Caco-2 (cell line): ENCODE measurements at regions not wholly inside any gene's neighbourhood (a gene's known extent, or its start where the extent isn't known, plus 50 kb on each side); places are given as distances from the start of the nearest gene placed in this dataset.

ENCODE experiments used
- BruUV-seq: library from RNA; stranded (reverse); fragments of 400-500 nt; replicated peaks from 2 replicates; lab custom pipeline; 2021; lab: Mats Ljungman, UMichigan
- CTCF ChIA-PET: fragments of 300-600 bp; sonication (Branson Sonifier 250); formaldehyde crosslinking; loops from one replicate; lab custom pipeline; 2022; ENCODE audit warnings: antibody characterized with exemption; lab: Charles Lee
- POLR2A ChIA-PET: fragments of 300-600 bp; sonication (Branson Sonifier 250); formaldehyde crosslinking; loops from one replicate; lab custom pipeline; 2022; ENCODE audit warnings: antibody characterized with exemption; lab: Charles Lee
- DNase-seq, 2 experiments: peaks; one replicate each; pipeline versions ENCODE4 v3.0.0 to v3.0.0-alpha.2; 2020 to 2022
- H3K27me3 ChIP-seq: replicated peaks from 2 replicates; pipeline ENCODE4 v1.6.0; 2011; ENCODE audit warnings: low read length; ENCODE audit not compliant: control insufficient read depth, insufficient read depth
- H3K36me3 ChIP-seq: 2 replicates; pipeline ENCODE4 v1.5.1; 2011; ENCODE audit warnings: low read length; ENCODE audit not compliant: control insufficient read depth, insufficient read depth
- H3K4me1 ChIP-seq: fragments of 250-450 bp; sonication (Bioruptor Pico); 2 replicates; pipeline ENCODE4 v1.5.1; 2020; ENCODE audit warnings: mild to moderate bottlenecking
- H3K4me3 ChIP-seq: 2 replicates; pipeline ENCODE4 v1.5.1; 2011; ENCODE audit warnings: low read depth, mild to moderate bottlenecking, control low read depth, low read length
- H3K9me3 ChIP-seq: fragments of 250-450 bp; sonication (Bioruptor Pico); 2 replicates; pipeline ENCODE4 v1.5.1; 2020; ENCODE audit warnings: mild to moderate bottlenecking, moderate library complexity
- H3K27ac Mint-ChIP-seq: one replicate; pipeline ENCODE4 v1.8.0; 2022; ENCODE audit warnings: mixed read lengths; ENCODE audit not compliant: unreplicated experiment
- H3K27me3 Mint-ChIP-seq: one replicate; pipeline ENCODE4 v1.8.0; 2022; ENCODE audit warnings: mixed read lengths; ENCODE audit not compliant: insufficient read depth, unreplicated experiment
- H3K36me3 Mint-ChIP-seq: one replicate; pipeline ENCODE4 v1.8.0; 2022; ENCODE audit warnings: mild to moderate bottlenecking, mixed read lengths; ENCODE audit not compliant: insufficient read depth, unreplicated experiment
- H3K4me1 Mint-ChIP-seq: one replicate; pipeline ENCODE4 v1.8.0; 2022; ENCODE audit warnings: low read depth, mixed read lengths; ENCODE audit not compliant: unreplicated experiment
- H3K4me3 Mint-ChIP-seq: one replicate; pipeline ENCODE4 v1.8.0; 2022; ENCODE audit warnings: mild to moderate bottlenecking, moderate library complexity, mixed read lengths; ENCODE audit not compliant: unreplicated experiment
- H3K9me3 Mint-ChIP-seq: one replicate; pipeline ENCODE4 v1.8.0; 2022; ENCODE audit warnings: mixed read lengths; ENCODE audit not compliant: unreplicated experiment
- intact Hi-C: fragments of 100-400 bp; cut with micrococcal nuclease; formaldehyde crosslinking; loops from one replicate; pipeline ENCODE4 v1.10.0; 2022; ENCODE audit not compliant: unreplicated experiment
- TF ChIP-seq, protein P1 (sequence below), 2 experiments: fragments of 200-600 bp in 1 of 2; IDR thresholded peaks; 1 replicate in 1 of 2; 2 replicates in 1 of 2; pipeline versions ENCODE4 v1.5.1 to v1.8.0; 2011 to 2022; ENCODE audit warnings: antibody characterized with exemption in 1 of 2, control low read depth in 1 of 2, inconsistent platforms in 1 of 2, low read depth in 1 of 2, low read length in 1 of 2, mild to moderate bottlenecking in 1 of 2, moderate library complexity in 1 of 2; ENCODE audit not compliant: insufficient read depth in 1 of 2, severe bottlenecking in 1 of 2, unreplicated experiment in 1 of 2

DNA sequence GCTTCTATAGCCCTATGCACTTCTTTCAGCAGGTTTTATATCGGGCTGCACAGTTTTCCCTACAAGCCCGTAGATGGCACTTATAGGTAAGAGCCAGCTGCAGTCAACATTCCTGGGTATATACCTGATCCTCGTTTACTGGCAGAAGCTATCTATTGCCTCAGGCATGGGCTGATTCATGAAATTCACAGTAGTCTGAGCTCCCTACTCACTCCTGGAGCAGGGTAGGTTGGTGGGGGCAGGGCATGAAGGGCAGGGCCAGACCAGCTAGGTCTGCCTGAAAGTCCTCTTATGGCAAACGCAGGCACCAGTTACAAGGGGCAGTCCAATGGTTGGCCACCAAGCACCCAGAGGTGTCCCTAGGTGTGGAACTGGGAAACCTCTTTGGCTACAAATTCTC lies 345.8 kb downstream of the RPS29 start:
- POLR2A ChIA-PET = no interaction called here
- Mint-ChIP-seq H3K9me3 (peaks cover 6% of the 10 kb centered on the region), H3K36me3 (no peaks in the 10 kb centered on the region), H3K4me1 (no peaks in the 10 kb centered on the region), H3K27me3 (peaks cover 3% of the 10 kb centered on the region), H3K27ac (no peak overlapping the region), H3K4me3 (no peak overlapping the region)
- no TSS peak for BruUV-seq
- intact Hi-C loops = no loop called here
- CTCF ChIA-PET = no interaction called here
- H3K36me3 ChIP-seq = no peaks in the 10 kb centered on the region
- peaks cover 17% of the 10 kb centered on the region; the same call in 1 of the 2 replicates for H3K9me3 ChIP-seq
- no peaks in the 10 kb centered on the region for H3K4me1 ChIP-seq
- no peak overlapping the region for H3K4me3 ChIP-seq
- TF ChIP-seq, protein P1, sequence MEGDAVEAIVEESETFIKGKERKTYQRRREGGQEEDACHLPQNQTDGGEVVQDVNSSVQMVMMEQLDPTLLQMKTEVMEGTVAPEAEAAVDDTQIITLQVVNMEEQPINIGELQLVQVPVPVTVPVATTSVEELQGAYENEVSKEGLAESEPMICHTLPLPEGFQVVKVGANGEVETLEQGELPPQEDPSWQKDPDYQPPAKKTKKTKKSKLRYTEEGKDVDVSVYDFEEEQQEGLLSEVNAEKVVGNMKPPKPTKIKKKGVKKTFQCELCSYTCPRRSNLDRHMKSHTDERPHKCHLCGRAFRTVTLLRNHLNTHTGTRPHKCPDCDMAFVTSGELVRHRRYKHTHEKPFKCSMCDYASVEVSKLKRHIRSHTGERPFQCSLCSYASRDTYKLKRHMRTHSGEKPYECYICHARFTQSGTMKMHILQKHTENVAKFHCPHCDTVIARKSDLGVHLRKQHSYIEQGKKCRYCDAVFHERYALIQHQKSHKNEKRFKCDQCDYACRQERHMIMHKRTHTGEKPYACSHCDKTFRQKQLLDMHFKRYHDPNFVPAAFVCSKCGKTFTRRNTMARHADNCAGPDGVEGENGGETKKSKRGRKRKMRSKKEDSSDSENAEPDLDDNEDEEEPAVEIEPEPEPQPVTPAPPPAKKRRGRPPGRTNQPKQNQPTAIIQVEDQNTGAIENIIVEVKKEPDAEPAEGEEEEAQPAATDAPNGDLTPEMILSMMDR (IDR thresholded peaks at IDR 0.05; ENCODE audit: insufficient read depth in 1 of 2, low read depth in 1 of 2, low read length in 1 of 2, severe bottlenecking in 1 of 2, unreplicated experiment in 1 of 2) = no peak
- no peak for DNase-seq
- no peaks in the 10 kb centered on the region for H3K27me3 ChIP-seq

DNA sequence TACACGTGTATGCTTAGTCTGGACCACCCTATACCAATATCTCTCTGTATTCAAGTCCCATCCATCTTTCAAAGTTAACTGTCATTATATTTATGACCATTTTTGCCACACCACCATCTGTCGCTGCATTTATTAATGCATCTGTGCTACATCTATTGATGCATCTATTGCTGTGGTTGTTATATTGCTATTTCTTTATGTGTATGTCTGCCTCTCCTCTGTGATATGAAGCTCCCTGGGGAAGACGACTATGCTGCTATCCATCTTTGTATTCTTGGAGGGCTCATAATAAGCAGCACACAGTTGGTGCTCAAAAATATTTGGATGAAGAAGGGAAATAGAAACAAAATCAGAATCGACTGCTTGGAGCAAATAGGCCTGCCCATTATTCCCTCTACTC lies 357.6 kb downstream of the RPS29 start:
- Mint-ChIP-seq H3K4me1 (no peaks in the 10 kb centered on the region), H3K9me3 (no peaks in the 10 kb centered on the region), H3K36me3 (no peaks in the 10 kb centered on the region), H3K27me3 (no peaks in the 10 kb centered on the region), H3K4me3 (no peak overlapping the region), H3K27ac (no peak overlapping the region)
- POLR2A ChIA-PET = no interaction called here
- BruUV-seq = no TSS peak
- no peaks in the 10 kb centered on the region for H3K9me3 ChIP-seq
- no peaks in the 10 kb centered on the region for H3K27me3 ChIP-seq
- H3K4me1 ChIP-seq = no peaks in the 10 kb centered on the region
- no peak for DNase-seq
- intact Hi-C loops = no loop called here
- H3K4me3 ChIP-seq = no peak overlapping the region
- CTCF ChIA-PET = no interaction called here
- no peaks in the 10 kb centered on the region for H3K36me3 ChIP-seq
- TF ChIP-seq, protein P1 (IDR thresholded peaks at IDR 0.05; ENCODE audit: insufficient read depth in 1 of 2, low read depth in 1 of 2, low read length in 1 of 2, severe bottlenecking in 1 of 2, unreplicated experiment in 1 of 2) = no peak

DNA sequence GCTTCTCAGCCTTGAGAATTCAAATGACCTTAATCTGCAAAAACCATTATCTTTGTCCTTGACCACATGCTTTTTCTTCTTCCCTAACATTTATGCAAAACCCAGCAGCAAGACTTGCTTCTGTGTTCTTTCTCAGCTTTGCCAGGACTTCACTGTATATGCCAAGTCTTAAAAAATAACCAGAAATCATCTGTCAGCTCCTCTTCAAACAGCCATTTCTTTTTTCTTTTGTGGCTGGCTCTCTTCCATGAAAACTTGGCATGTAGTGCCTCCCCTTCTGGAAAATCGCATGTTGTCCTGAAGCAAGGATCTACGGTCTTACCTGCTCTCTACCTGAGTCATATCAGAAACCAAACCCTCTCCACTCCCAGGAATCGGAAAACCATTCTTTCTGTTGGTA lies 364.9 kb downstream of the RPS29 start:
- ChIA-PET POLR2A (no interaction called here), CTCF (no interaction called here)
- Mint-ChIP-seq H3K4me1 (no peaks in the 10 kb centered on the region), H3K27ac (no peak overlapping the region), H3K9me3 (no peaks in the 10 kb centered on the region), H3K4me3 (no peak overlapping the region), H3K27me3 (peaks cover 6% of the 10 kb centered on the region), H3K36me3 (no peaks in the 10 kb centered on the region)
- no peak overlapping the region for H3K4me3 ChIP-seq
- no TSS peak for BruUV-seq
- no peaks in the 10 kb centered on the region for H3K9me3 ChIP-seq
- no peaks in the 10 kb centered on the region for H3K27me3 ChIP-seq
- DNase-seq = no peak
- H3K36me3 ChIP-seq = no peaks in the 10 kb centered on the region
- intact Hi-C loops = no loop called here
- TF ChIP-seq, protein P1 (IDR thresholded peaks at IDR 0.05; ENCODE audit: insufficient read depth in 1 of 2, low read depth in 1 of 2, low read length in 1 of 2, severe bottlenecking in 1 of 2, unreplicated experiment in 1 of 2) = no peak
- H3K4me1 ChIP-seq = no peaks in the 10 kb centered on the region
